ENCODE measurements at regions not wholly inside any gene's neighbourhood (a gene's known extent, or its start where the extent isn't known, plus 50 kb on each side); places are given as distances from the start of the nearest gene placed in this dataset.

DNA sequence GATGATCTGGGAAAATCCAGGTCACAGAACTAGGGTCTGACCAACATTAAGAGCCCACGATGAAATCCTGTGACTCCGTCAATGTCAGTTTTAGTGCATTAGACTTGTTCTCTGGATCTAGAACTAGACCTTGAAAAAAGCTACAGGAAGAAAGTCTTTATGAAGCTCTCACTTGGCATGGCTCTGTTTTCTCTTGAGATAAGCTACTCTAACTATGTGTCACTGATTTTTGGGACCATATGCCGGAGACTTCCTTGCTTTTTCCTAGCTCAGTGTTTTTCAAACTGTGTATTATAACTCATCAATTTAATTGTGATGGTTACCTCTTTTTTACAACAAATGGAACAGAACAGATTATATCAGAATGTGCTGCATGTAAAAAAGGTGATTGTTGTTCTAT lies 379.7 kb upstream of the DAB1 start:
- Mint-ChIP-seq H3K4me3 (no peak overlapping the region), H3K36me3 (no peaks in the 10 kb centered on the region), H3K27ac (no peak overlapping the region), H3K9me3 (no peaks in the 10 kb centered on the region), H3K27me3 (no peaks in the 10 kb centered on the region), H3K4me1 (ENCODE audit: unreplicated experiment) (no peaks in the 10 kb centered on the region)
- no peak for DNase-seq (ENCODE audit: extremely low spot score, unreplicated experiment)
- TF ChIP-seq, protein P1, sequence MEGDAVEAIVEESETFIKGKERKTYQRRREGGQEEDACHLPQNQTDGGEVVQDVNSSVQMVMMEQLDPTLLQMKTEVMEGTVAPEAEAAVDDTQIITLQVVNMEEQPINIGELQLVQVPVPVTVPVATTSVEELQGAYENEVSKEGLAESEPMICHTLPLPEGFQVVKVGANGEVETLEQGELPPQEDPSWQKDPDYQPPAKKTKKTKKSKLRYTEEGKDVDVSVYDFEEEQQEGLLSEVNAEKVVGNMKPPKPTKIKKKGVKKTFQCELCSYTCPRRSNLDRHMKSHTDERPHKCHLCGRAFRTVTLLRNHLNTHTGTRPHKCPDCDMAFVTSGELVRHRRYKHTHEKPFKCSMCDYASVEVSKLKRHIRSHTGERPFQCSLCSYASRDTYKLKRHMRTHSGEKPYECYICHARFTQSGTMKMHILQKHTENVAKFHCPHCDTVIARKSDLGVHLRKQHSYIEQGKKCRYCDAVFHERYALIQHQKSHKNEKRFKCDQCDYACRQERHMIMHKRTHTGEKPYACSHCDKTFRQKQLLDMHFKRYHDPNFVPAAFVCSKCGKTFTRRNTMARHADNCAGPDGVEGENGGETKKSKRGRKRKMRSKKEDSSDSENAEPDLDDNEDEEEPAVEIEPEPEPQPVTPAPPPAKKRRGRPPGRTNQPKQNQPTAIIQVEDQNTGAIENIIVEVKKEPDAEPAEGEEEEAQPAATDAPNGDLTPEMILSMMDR (conservative IDR thresholded peaks at IDR 0.05): no peak

DNA sequence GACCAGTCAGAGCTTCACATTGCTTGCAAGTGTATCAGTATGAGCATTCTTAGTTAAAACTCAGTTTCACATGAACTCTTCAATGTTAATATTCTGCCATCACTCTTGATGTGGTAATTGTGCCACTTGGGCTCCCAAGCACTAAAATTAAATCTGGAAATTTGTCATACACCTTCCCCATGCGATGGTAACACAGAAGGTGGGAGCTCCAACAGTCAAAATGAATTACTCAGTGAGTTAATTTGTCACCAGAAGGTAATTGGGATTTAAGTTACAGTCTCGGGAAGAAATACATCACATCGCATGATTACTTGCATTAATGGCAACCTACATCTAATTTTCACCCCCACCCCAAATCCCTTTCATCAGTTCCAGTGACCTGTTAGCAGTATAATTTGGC lies 376.5 kb upstream of the DAB1 start:
- no peaks in the 10 kb centered on the region for H3K4me1 Mint-ChIP-seq (ENCODE audit: unreplicated experiment)
- no peaks in the 10 kb centered on the region for H3K27me3 Mint-ChIP-seq
- H3K36me3 Mint-ChIP-seq: no peaks in the 10 kb centered on the region
- TF ChIP-seq, protein P1 (conservative IDR thresholded peaks at IDR 0.05): no peak
- H3K4me3 Mint-ChIP-seq: no peak overlapping the region
- DNase-seq (ENCODE audit: extremely low spot score, unreplicated experiment): no peak
- H3K27ac Mint-ChIP-seq: no peak overlapping the region
- H3K9me3 Mint-ChIP-seq: no peaks in the 10 kb centered on the region

DNA sequence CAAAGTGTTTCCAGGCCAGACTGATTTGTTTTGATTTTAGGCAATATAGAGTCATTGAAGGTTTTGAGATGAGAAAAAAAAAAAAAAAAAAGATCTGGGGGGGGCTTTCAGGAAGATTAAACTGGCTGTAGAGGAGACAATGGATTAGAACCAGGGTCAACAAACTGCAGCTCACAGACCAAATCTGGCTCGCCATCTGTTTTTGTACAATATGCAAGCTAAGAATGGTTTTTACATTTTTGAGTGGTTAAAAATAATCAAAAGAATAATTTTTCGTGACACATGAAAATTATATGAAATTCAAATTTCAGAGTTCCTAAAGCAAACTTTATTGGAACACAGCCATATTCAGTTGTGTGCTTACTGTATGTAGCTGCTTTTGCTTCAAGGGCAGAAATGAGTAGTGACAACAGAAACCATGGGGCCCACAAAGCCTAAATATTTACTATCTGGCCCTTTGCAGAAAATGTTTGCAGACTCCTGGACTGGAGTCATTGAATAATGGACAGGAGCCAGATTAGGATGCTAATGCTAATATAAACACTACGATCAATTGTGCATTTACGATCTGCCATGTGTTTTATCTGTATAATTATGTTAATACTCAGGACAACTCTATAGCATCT lies 375.7 kb upstream of the DAB1 start:
- Mint-ChIP-seq H3K27ac (no peak overlapping the region), H3K4me3 (no peak overlapping the region)
- TF ChIP-seq, protein P1 (conservative IDR thresholded peaks at IDR 0.05): no peak

DNA sequence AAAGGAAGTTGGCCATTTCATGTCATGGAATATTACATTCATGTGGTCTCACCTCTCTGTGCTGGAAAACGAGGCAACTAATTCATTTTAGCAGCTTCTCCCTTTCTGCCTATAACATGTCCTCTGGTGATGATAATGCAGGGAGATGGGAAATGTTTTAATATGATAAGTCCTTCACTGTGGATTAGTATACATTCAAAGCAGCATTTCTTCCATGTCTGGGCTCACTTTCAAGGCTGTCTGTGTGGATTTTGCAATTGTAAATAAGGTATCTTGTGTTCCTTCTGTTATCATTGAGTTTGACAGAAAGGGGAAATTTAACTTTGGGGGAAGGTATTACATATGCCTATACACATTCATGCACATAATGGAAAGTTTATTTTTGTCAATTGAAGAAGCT lies 374.7 kb upstream of the DAB1 start:
- H3K27me3 Mint-ChIP-seq: no peaks in the 10 kb centered on the region
- TF ChIP-seq, protein P1 (conservative IDR thresholded peaks at IDR 0.05): no peak
- no peak for DNase-seq (ENCODE audit: extremely low spot score, unreplicated experiment)
- no peaks in the 10 kb centered on the region for H3K9me3 Mint-ChIP-seq
- H3K4me3 Mint-ChIP-seq: no peak overlapping the region
- H3K4me1 Mint-ChIP-seq (ENCODE audit: unreplicated experiment): no peaks in the 10 kb centered on the region
- H3K27ac Mint-ChIP-seq: no peak overlapping the region
- no peaks in the 10 kb centered on the region for H3K36me3 Mint-ChIP-seq

More for the DNA sequence above, 375.7 kb upstream of the DAB1 start:
- DNase-seq (ENCODE audit: extremely low spot score, unreplicated experiment): no peak
- Mint-ChIP-seq H3K27me3 (no peaks in the 10 kb centered on the region), H3K36me3 (no peaks in the 10 kb centered on the region), H3K9me3 (no peaks in the 10 kb centered on the region), H3K4me1 (ENCODE audit: unreplicated experiment) (no peaks in the 10 kb centered on the region)

DNA sequence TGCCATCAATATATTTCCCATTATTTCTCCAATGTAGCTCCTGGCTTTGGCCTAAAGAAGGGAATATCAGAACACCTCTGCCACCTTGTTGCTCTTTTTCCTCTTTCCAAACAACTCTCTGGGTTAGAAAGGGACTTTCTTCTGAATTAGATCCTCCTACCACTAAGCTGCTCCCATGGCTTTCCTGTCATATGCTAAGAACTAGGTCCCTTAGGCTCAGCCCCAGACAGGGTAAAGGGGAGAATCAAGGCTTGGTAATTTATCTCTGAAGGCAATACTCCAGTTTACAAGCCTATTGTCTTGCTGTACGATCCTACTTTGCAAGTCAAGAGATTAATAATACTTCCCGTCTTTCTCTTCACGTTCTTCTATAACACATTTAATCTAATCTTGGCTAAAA lies 373.2 kb upstream of the DAB1 start:
- Mint-ChIP-seq H3K9me3 (no peaks in the 10 kb centered on the region), H3K4me1 (ENCODE audit: unreplicated experiment) (no peaks in the 10 kb centered on the region), H3K27me3 (no peaks in the 10 kb centered on the region), H3K36me3 (no peaks in the 10 kb centered on the region), H3K4me3 (no peak overlapping the region), H3K27ac (no peak overlapping the region)
- TF ChIP-seq, protein P1 (conservative IDR thresholded peaks at IDR 0.05): no peak
- no peak for DNase-seq (ENCODE audit: extremely low spot score, unreplicated experiment)

DNA sequence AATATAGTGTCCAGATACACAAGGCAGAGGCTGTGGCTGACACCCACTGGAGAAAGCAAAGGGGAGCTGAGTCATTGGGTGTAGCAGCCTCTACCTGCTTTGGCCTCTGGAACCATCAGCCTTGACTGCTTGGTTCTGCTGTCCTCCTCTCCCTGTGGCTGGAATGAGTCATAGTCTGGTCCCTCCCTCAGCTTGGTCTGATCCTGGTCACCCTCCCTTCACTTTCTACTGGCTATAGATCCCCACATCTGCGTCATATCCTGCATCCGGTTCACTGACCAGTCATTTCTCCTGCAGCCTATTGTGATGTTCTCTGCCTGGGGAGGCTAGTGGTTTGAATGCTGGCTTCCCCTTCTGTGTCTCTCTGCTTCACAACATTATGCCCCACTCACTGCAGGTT lies 372.8 kb upstream of the DAB1 start:
- no peak overlapping the region for H3K4me3 Mint-ChIP-seq
- no peaks in the 10 kb centered on the region for H3K9me3 Mint-ChIP-seq
- H3K27ac Mint-ChIP-seq: no peak overlapping the region
- no peaks in the 10 kb centered on the region for H3K4me1 Mint-ChIP-seq (ENCODE audit: unreplicated experiment)
- TF ChIP-seq, protein P1 (conservative IDR thresholded peaks at IDR 0.05): no peak
- no peaks in the 10 kb centered on the region for H3K36me3 Mint-ChIP-seq
- no peaks in the 10 kb centered on the region for H3K27me3 Mint-ChIP-seq
- no peak for DNase-seq (ENCODE audit: extremely low spot score, unreplicated experiment)
